H1 (cell line): ENCODE measurements at regions not wholly inside any gene's neighbourhood (a gene's known extent, or its start where the extent isn't known, plus 50 kb on each side); places are given as distances from the start of the nearest gene placed in this dataset.

Experiments
- ATF3 ChIP-seq: IDR thresholded peaks from 2 replicates; pipeline ENCODE4 v1.6.1; 2011; ENCODE audit warnings: low read depth, mild to moderate bottlenecking, low read length; ENCODE audit not compliant: insufficient read depth
- EP300 ChIP-seq, 2 experiments: IDR thresholded peaks; 1 replicate in 1 of 2; 2 replicates in 1 of 2; pipeline ENCODE4 v1.6.1; 2011 to 2012; ENCODE audit warnings: low read depth in 2 of 2, low read length in 2 of 2, mild to moderate bottlenecking in 2 of 2, borderline replicate concordance in 1 of 2, inconsistent platforms in 1 of 2, moderate library complexity in 1 of 2
- GABPA ChIP-seq: IDR thresholded peaks from 2 replicates; pipeline ENCODE4 v1.6.1; 2011; ENCODE audit warnings: mild to moderate bottlenecking, low read length, moderate library complexity, borderline replicate concordance; ENCODE audit not compliant: insufficient read depth

- no peak for TF ChIP-seq GABPA
- TF ChIP-seq ATF3: no peak
- TF ChIP-seq EP300 (IDR thresholded peaks at IDR 0.05; ENCODE audit: borderline replicate concordance in 1 of 2, low read depth in 2 of 2, low read length in 2 of 2): no peak
Measured at GRCh38 chr3:87837076-87837475, 221.7 kb downstream of the CGGBP1 start (continued).
